ENCODE measurements at regions not wholly inside any gene's neighbourhood (a gene's known extent, or its start where the extent isn't known, plus 50 kb on each side); places are given as distances from the start of the nearest gene placed in this dataset.
"Not testable (repeated sequence)": the region's sequence is repeated elsewhere in the genome, so short reads cannot be mapped to it uniquely, and the experiment has no call there.

DNA sequence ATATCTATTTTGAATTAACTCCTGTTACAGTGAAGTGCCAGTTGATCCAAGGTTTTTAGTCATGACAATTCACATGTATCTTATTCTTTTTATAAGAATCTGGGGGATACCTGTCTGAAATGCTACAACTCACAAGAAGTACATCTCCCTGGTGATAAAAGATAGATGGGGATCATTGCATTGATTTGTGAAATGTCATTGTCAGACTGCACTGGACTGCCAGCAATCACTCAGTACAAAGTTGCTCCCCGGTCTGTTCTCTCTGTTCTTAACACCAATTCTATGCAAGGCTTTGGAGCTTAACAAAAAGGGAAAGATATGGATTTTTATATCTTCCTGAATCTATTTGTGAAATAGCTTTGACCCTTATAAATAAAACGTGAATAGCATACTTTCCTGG, 171.8 kb upstream of the PCSK5 start:
- in situ Hi-C loops (cut with HindIII; ENCODE audit: low sequenced_read_pairs): no loop called here

- in situ Hi-C loops (cut with HindIII; ENCODE audit: low sequenced_read_pairs): no loop called here
Observed at GRCh38 chr9:75728391-75728790, 162.1 kb upstream of the PCSK5 start.

- in situ Hi-C loops (cut with HindIII; ENCODE audit: low sequenced_read_pairs): no loop called here
Observed at GRCh38 chr9:75734802-75735201, 155.7 kb upstream of the PCSK5 start.

- in situ Hi-C loops (cut with HindIII; ENCODE audit: low sequenced_read_pairs): no loop called here
Observed at GRCh38 chr9:75739884-75740611, 150.4 kb upstream of the PCSK5 start.

GRCh38 chr9:75743855-75744254, 146.6 kb upstream of the PCSK5 start:
- in situ Hi-C loops (cut with HindIII; ENCODE audit: low sequenced_read_pairs): no loop called here

DNA sequence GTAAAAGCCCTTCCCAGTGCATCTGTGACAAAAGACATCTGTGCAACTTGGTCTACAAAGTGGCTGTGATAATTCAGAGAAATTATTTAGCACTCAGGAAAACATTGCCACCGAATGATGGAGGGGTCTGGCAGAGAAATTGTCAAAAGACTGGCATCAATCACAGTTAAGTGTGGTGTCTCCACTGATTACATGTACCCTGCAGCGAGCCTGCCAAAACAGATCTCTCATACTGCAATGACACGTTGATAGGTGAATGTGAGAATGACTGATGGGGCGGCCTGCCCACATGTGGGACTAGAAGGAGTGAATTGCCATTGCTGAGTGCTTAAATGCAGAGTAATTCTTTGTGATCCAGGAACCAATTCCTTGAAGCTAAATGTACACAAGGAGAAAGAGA, 136.4 kb upstream of the PCSK5 start:
- in situ Hi-C loops (cut with HindIII; ENCODE audit: low sequenced_read_pairs): no loop called here

GRCh38 chr9:75775166-75775565, 115.3 kb upstream of the PCSK5 start:
- in situ Hi-C loops (cut with HindIII; ENCODE audit: low sequenced_read_pairs): no loop called here

GRCh38 chr9:75775966-75776691, 114.3 kb upstream of the PCSK5 start:
- in situ Hi-C loops (cut with HindIII; ENCODE audit: low sequenced_read_pairs): no loop called here

GRCh38 chr9:75780185-75780584, 110.3 kb upstream of the PCSK5 start:
- in situ Hi-C loops (cut with HindIII; ENCODE audit: low sequenced_read_pairs): no loop called here

- in situ Hi-C loops (cut with HindIII; ENCODE audit: low sequenced_read_pairs): no loop called here
Observed at GRCh38 chr9:75788006-75788634, 102.4 kb upstream of the PCSK5 start.

DNA sequence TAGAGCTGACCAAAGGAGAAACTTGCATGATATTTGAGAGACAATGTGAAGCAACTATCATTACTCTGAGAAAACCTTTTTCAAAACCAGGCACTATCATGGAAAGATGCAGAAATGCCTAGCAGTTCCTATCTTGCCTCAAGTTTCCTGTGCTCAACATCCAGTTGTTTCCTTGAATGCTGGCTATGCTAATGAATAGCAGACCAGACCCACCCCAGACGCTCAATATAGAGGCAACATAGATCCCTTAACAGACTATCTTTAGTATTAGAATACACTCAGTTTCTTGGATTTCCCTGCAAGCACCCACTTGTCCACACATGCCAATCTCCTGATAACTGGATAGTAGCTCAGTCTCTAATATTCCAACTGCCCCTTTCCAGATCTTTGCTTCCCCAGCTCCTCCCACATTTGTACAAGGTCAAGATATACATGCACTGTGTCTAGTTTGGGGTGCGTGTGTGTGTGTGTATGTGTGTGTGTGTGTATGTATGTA, 93.3 kb upstream of the PCSK5 start:
- in situ Hi-C loops (cut with HindIII; ENCODE audit: low sequenced_read_pairs): no loop called here

DNA sequence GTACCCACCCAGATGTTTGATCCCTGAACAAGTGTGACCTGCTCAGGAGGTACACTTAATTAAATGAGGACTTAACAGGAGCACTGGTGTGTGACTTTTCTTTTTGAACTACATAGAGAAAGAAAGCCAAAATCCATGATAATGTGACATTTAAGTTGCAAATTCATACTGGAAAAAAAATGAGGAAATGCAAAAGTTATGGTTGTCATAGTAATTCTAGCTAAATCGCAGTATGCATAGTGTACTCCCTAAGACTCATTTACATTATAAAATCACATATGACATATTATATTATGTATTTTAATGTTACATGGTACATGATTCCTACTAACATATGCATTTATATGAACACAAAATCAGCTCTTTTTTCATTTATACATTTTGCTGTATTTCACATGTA, 92.0 kb upstream of the PCSK5 start:
- in situ Hi-C loops (cut with HindIII; ENCODE audit: low sequenced_read_pairs): no loop called here

DNA sequence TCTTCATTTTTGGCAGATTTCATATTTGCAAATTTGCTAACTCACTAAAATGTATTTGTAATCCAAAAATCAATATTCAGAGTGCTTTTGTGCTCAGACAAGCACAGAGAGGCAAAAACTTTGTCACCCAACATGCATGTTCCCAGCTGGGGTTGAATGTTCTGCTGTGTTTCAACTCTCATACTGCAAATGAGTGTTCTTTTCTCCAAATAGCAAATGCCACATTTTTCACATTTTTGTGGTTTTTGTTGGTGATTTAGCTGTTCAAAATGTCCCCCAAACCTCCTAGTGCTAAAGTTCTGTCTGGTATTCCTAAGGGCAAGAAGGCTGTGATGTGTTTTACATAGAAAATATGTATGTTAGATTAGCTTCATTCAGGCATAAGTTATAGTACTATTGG, 87.3 kb upstream of the PCSK5 start:
- in situ Hi-C loops (cut with HindIII; ENCODE audit: low sequenced_read_pairs): no loop called here

DNA sequence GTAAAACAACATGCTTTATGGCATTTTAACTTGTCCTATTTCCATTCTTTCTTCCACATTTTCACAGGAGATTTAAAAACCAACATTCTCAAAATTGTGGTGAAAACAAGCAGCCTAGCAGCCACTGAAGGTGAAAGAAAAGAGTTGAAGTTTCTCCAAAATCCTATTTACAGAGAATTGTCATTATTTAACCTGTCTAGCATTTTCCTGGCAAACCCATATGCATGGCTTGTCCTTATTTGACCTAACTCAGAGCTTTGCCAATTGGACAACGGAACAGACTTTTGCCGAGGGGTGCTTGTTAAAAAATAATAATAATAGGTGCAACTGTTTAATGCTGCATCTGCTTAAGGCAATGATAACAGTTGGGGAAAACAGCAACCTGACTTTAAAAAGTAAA, 80.4 kb upstream of the PCSK5 start:
- in situ Hi-C loops (cut with HindIII; ENCODE audit: low sequenced_read_pairs): no loop called here

DNA sequence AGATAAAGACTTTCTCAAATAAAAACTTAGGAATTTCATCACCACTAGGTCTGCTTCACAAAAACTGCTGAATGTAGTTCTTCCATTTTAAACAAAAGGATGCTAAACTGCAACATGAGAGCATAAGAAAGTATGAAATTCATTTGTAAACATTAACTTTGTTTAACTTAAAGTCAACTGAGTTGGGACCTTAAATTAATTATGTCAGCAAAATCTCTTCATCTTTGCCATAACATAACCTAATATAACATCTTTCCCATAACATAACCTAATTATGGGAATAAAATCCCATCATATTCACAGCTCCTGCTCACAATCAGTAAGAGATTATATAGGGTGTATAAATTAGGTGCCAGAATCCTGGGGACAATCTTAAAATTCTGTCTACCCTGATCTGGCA, 78.8 kb upstream of the PCSK5 start:
- in situ Hi-C loops (cut with HindIII; ENCODE audit: low sequenced_read_pairs): no loop called here

- in situ Hi-C loops (cut with HindIII; ENCODE audit: low sequenced_read_pairs): no loop called here
Observed at GRCh38 chr9:75812141-75812540, 78.3 kb upstream of the PCSK5 start.

- in situ Hi-C loops (cut with HindIII; ENCODE audit: low sequenced_read_pairs): no loop called here
Observed at GRCh38 chr9:75814667-75815066, 75.8 kb upstream of the PCSK5 start.

DNA sequence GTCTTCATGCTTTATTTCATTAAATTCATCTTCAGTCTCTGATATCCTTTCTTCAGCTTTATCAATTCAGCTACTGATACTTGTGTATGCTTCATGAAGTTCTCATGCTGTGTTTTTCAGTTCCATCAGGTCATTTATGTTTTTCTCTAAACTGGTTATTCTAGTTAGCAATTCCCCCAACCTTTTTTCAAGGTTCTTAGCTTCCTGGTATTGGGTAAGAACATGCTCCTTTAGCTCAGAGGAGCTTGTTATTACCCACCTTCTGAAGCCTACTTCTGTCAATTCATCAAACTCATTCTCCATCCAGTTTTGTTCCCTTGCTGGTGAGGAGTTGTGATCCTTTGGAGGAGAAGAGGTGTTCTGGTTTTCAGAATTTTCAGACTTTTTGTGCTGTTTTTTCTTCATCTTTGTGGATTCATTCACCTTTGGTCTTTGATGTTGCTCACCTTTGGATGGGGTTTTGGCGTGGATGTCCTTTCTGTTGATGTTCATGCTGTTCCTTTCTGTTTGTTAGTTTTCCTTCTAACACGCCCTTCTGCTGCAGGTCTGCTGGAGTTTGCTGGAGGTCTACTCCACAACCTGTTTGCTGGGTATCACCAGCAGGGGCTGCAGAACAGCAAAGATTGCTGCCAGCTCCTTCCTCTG, 69.9 kb upstream of the PCSK5 start:
- in situ Hi-C loops (cut with HindIII; ENCODE audit: low sequenced_read_pairs): not testable (repeated sequence)

DNA sequence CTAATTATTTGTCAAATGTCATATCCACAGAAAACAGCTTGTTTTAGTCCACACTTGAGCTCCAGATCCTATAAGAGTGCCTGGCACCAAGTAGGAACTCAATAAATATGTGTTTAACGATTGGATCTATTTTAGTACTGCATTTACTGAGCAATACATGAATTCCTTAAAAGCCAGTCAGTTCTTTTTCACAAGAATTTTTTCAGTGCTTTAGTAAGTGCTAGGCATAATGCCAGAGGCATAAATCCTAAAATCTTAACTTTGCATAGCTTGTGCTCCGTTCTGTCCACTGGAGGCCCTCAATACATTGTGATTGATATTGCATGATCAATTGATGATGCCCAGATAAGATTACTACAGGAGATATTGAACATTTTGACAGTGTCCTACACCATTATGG, 67.3 kb upstream of the PCSK5 start:
- in situ Hi-C loops (cut with HindIII; ENCODE audit: low sequenced_read_pairs): no loop called here

GRCh38 chr9:75824816-75825568, 65.5 kb upstream of the PCSK5 start:
- in situ Hi-C loops (cut with HindIII; ENCODE audit: low sequenced_read_pairs): no loop called here

GRCh38 chr9:75826314-75826713, 64.2 kb upstream of the PCSK5 start:
- in situ Hi-C loops (cut with HindIII; ENCODE audit: low sequenced_read_pairs): no loop called here

All from DLD1 (cell line).